Muscle layer of duodenum (tissue), 2 donors: ENCODE measurements at regions not wholly inside any gene's neighbourhood (a gene's known extent, or its start where the extent isn't known, plus 50 kb on each side); places are given as distances from the start of the nearest gene placed in this dataset.
"Not testable (repeated sequence)": the region's sequence is repeated elsewhere in the genome, so short reads cannot be mapped to it uniquely, and the experiment has no call there.

Source experiments
- H3K27ac ChIP-seq: one replicate; pipeline ENCODE4 v1.7.0; 2013; ENCODE audit warnings: mild to moderate bottlenecking, low read length
- H3K27me3 ChIP-seq: one replicate; pipeline ENCODE4 v1.7.0; 2013; ENCODE audit warnings: low read depth, mild to moderate bottlenecking, control low read depth, low read length
- H3K36me3 ChIP-seq, 2 donors: one replicate each; pipeline ENCODE4 v1.7.0; 2013; ENCODE audit warnings: low read length in 2 of 2, control low read depth in 1 of 2, mild to moderate bottlenecking in 1 of 2; ENCODE audit not compliant: insufficient read depth in 2 of 2, control insufficient read depth in 1 of 2
- H3K4me1 ChIP-seq, 2 donors: one replicate each; pipeline ENCODE4 v1.7.0; 2013; ENCODE audit warnings: low read length in 2 of 2, mild to moderate bottlenecking in 2 of 2, control low read depth in 1 of 2, moderate library complexity in 1 of 2; ENCODE audit not compliant: insufficient read depth in 2 of 2, control insufficient read depth in 1 of 2
- H3K4me3 ChIP-seq, 2 donors: one replicate each; pipeline ENCODE4 v1.7.0; 2013; ENCODE audit warnings: low read length in 2 of 2, low read depth in 1 of 2, mild to moderate bottlenecking in 1 of 2
- H3K9me3 ChIP-seq, 2 donors: one replicate each; pipeline ENCODE4 v1.7.0; 2013; ENCODE audit warnings: low read length in 2 of 2, control low read depth in 1 of 2, mild to moderate bottlenecking in 1 of 2; ENCODE audit not compliant: control insufficient read depth in 1 of 2
- donor health status: healthy.

- no peak overlapping the region for H3K27ac ChIP-seq
- H3K27me3 ChIP-seq = no peaks in the 10 kb centered on the region
- no peaks in the 10 kb centered on the region for H3K36me3 ChIP-seq
- H3K4me3 ChIP-seq = no peak overlapping the region
- no peaks in the 10 kb centered on the region for H3K4me1 ChIP-seq
- H3K9me3 ChIP-seq = peaks cover 3 to 4% of the 10 kb centered on the region in 2 donors
Measured at GRCh38 chr2:51791496-51791895, 759.6 kb upstream of the NRXN1 start.

DNA sequence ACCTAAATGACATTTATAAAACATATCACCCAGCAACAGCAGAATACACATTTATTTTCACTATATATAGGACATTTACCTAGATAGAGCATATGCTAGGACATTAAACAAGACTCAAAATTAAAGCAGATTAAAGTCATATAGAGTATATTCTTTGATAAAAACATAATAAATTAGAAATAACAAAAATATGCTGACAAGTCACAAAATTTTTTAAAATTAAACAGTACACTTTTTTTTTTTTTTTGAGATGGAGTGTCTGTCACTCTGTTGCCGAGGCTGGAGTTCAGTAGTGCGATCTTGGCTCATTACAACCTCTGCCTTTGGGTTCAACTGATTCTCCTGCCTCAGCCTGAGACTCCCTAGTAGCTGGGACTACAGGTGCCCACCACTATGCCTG is 758.9 kb upstream of the NRXN1 start:
- Histone ChIP-seq H3K27me3 (no peaks in the 10 kb centered on the region), H3K36me3 (no peaks in the 10 kb centered on the region), H3K4me1 (no peaks in the 10 kb centered on the region), H3K4me3 (no peak overlapping the region), H3K27ac (no peak overlapping the region), H3K9me3 (peaks cover 3 to 4% of the 10 kb centered on the region in 2 donors)

- Histone ChIP-seq H3K4me3 (no peak overlapping the region), H3K36me3 (no peaks in the 10 kb centered on the region), H3K9me3 (peaks cover 3 to 4% of the 10 kb centered on the region in 2 donors), H3K27ac (no peak overlapping the region), H3K27me3 (no peaks in the 10 kb centered on the region), H3K4me1 (no peaks in the 10 kb centered on the region)
Measured at GRCh38 chr2:51789918-51790317, 758.0 kb upstream of the NRXN1 start.

GRCh38 chr2:51782921-51783765 is 751.2 kb upstream of the NRXN1 start:
- H3K27ac ChIP-seq = no peak overlapping the region
- H3K9me3 ChIP-seq = no peaks in the 10 kb centered on the region
- H3K4me3 ChIP-seq = no peak overlapping the region
- no peaks in the 10 kb centered on the region for H3K4me1 ChIP-seq
- no peaks in the 10 kb centered on the region for H3K27me3 ChIP-seq
- H3K36me3 ChIP-seq = no peaks in the 10 kb centered on the region

- Histone ChIP-seq H3K9me3 (no peaks in the 10 kb centered on the region), H3K4me3 (no peak overlapping the region), H3K27me3 (no peaks in the 10 kb centered on the region), H3K27ac (no peak overlapping the region), H3K36me3 (no peaks in the 10 kb centered on the region), H3K4me1 (no peaks in the 10 kb centered on the region)
Measured at GRCh38 chr2:51781691-51782090, 749.8 kb upstream of the NRXN1 start.

DNA sequence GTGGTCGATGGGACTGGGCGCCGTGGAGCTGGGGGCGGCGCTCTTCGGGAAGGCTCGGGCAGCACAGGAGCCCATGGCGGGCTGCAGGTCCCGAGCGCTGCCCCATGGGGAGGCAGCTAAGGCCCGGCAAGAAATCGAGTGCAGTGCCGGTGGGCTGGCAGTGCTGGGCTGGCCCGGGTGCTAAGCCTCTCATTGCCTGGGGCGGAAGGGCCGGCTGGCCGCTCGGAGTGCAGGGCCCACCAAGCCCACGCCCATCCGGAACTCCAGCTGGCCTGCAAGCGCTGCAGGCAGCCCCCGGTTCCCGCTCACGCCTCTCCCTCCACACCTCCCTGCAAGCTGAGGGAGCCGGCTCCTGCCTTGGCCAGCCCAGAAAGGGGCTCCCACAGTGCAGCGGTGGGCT is 748.4 kb upstream of the NRXN1 start:
- no peaks in the 10 kb centered on the region for H3K9me3 ChIP-seq
- H3K4me1 ChIP-seq = no peaks in the 10 kb centered on the region
- H3K27me3 ChIP-seq = no peaks in the 10 kb centered on the region
- H3K36me3 ChIP-seq = no peaks in the 10 kb centered on the region
- H3K4me3 ChIP-seq = no peak overlapping the region
- H3K27ac ChIP-seq = no peak overlapping the region

- not testable (repeated sequence) for H3K27me3 ChIP-seq, H3K9me3 ChIP-seq, H3K36me3 ChIP-seq, H3K4me1 ChIP-seq, H3K4me3 ChIP-seq, H3K27ac ChIP-seq
Measured at GRCh38 chr2:51779723-51780122, 747.8 kb upstream of the NRXN1 start.

DNA sequence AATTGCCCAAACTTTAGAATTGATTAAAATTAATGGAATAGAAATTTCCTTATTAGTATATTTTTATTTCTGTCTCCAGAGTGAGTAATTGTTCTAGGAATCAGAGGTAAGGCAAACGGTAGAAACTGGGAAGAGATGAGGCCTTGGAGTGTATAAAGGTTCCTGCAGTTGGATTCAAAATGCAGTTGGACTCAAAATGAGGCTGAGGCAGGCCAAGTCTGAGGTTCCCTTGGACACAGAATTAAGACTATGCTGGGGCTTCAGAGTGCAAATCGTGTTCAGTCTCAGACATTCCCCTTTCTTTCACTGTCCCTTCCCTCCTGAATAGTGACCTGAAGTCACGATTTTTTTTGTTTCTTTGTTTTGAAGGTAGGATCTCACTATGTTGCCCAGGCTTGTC is 746.9 kb upstream of the NRXN1 start:
- Histone ChIP-seq H3K4me1 (no peaks in the 10 kb centered on the region), H3K9me3 (no peaks in the 10 kb centered on the region), H3K4me3 (no peak overlapping the region), H3K27ac (no peak overlapping the region), H3K27me3 (no peaks in the 10 kb centered on the region), H3K36me3 (no peaks in the 10 kb centered on the region)

DNA sequence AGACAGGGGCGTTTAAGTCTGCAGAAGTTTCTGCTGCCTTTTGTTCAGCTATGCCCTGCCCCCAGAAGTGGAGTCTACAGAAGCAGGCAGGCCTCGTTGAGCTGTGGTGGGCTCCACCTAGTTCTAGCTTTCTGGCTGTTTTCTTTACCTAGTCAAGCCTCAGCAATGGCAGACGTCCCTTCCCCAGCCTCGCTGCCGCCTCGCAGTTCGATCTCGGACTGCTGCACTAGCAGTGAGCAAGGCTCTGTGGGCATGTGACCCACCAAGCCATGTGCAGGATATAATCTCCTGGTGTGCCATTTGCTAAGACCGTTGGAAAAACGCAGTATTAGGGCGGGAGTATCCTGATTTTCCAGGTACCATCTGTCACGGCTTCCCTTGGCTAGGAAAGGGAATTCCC is 742.7 kb upstream of the NRXN1 start:
- not testable (repeated sequence) for H3K27ac ChIP-seq, H3K9me3 ChIP-seq, H3K27me3 ChIP-seq, H3K4me1 ChIP-seq, H3K36me3 ChIP-seq, H3K4me3 ChIP-seq

DNA sequence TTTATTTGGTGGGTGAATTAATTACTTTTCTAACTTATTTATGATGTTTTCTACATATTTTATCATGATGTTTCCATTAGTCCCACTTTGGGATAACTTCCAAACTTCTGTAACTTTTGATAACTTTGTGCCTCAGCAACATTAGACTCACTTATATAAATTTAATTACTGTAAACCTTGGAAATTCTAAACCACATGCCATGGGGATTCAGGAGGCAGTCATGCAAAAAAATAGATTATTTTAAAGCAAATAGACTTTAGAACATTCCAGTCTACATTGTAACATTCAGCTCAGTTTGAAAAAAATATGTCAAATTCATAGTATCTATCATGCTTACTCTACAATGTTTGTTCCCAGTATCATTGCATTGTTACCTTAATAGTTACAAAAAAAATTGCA is 728.5 kb upstream of the NRXN1 start:
- Histone ChIP-seq H3K27ac (no peak overlapping the region), H3K36me3 (no peaks in the 10 kb centered on the region), H3K4me1 (no peaks in the 10 kb centered on the region), H3K4me3 (no peak overlapping the region), H3K9me3 (no peaks in the 10 kb centered on the region), H3K27me3 (no peaks in the 10 kb centered on the region)

GRCh38 chr2:51758081-51758480 is 726.1 kb upstream of the NRXN1 start:
- H3K36me3 ChIP-seq = no peaks in the 10 kb centered on the region
- no peaks in the 10 kb centered on the region for H3K9me3 ChIP-seq
- H3K4me1 ChIP-seq = no peaks in the 10 kb centered on the region
- no peak overlapping the region for H3K4me3 ChIP-seq
- H3K27me3 ChIP-seq = no peaks in the 10 kb centered on the region
- H3K27ac ChIP-seq = no peak overlapping the region

DNA sequence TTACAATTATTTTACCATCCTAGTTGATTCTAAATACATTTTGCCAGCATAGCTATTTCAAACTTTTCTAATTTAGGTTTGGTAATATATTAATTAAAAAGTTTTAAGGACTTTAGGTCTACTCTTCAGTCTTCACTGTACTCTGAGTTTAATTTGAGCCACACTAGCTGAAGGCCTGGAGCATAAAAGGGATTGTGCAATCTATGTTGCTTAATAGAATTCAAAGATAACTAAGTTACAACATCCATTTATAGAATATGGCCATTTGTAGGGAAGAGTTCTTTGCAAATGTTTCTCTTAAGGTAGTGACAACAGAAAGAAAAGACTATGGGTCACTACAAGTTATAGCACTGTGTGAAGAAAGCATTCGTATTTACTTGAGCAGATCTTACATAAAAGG is 702.2 kb upstream of the NRXN1 start:
- no peak overlapping the region for H3K27ac ChIP-seq
- no peaks in the 10 kb centered on the region for H3K4me1 ChIP-seq
- no peak overlapping the region for H3K4me3 ChIP-seq
- H3K27me3 ChIP-seq = no peaks in the 10 kb centered on the region
- H3K36me3 ChIP-seq = no peaks in the 10 kb centered on the region
- peaks cover 0 to 3% of the 10 kb centered on the region in 2 donors for H3K9me3 ChIP-seq
